Neural progenitor cell (in vitro differentiated cells): ENCODE measurements at regions not wholly inside any gene's neighbourhood (a gene's known extent, or its start where the extent isn't known, plus 50 kb on each side); places are given as distances from the start of the nearest gene placed in this dataset.
"Not testable (repeated sequence)": the region's sequence is repeated elsewhere in the genome, so short reads cannot be mapped to it uniquely, and the experiment has no call there.

Experiments
- CTCF ChIP-seq: fragments of 200-600 bp; sonication (generic); IDR thresholded peaks from 2 replicates; pipeline ENCODE4 v1.5.1; 2017; ENCODE audit warnings: antibody characterized with exemption, mild to moderate bottlenecking
- EZH2 ChIP-seq: fragments of 200-600 bp; sonication (generic); IDR thresholded peaks from 2 replicates; pipeline ENCODE4 v1.6.1; 2017; ENCODE audit warnings: antibody characterized with exemption, mild to moderate bottlenecking, moderate library complexity
- EZH2phosphoT487 ChIP-seq: fragments of 200-600 bp; sonication (generic); IDR thresholded peaks from 2 replicates; pipeline ENCODE4 v1.6.1; 2017; ENCODE audit warnings: antibody characterized with exemption

GRCh38 chr14:105746800-105747502 is 220.6 kb downstream of the TMEM121 start:
- not testable (repeated sequence) for TF ChIP-seq CTCF, EZH2, EZH2phosphoT487
